Pulmonary artery endothelial cell (primary cell): ENCODE measurements at regions not wholly inside any gene's neighbourhood (a gene's known extent, or its start where the extent isn't known, plus 50 kb on each side); places are given as distances from the start of the nearest gene placed in this dataset.

Source experiments
- DNase-seq: peaks from one replicate; pipeline ENCODE4 v3.0.0-alpha.2; 2011; ENCODE audit warnings: low read depth, low spot score

DNA sequence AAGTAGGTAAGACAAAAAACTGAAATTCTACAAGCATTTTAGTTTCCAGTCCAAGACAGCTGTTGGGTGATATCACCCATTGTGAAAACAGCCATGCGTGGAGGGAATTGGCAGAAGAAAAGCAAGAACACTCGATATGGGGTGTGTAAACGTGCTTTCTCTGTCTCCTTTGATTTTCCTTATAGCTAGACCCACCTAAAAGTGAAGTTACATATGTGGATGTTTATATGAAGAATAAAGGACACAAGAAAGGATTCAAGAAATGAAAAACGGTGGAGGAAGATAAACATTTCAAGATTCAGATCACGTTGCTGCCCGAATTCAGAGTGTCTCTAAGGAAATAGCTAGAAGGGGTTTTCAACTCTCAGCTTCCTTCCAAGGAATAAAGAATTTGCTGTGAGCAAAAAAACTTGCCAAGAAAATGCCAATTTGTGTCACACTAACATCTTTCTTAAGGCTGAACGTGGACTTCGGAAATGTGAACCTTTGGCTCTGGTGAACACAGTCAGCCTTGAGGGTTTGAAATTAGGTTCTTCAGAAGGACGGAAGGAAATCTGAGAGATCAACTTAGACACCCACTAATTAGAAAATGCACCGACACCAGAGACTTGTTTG is 269.0 kb upstream of the ADAMTS9 start:
- no peak for DNase-seq

DNA sequence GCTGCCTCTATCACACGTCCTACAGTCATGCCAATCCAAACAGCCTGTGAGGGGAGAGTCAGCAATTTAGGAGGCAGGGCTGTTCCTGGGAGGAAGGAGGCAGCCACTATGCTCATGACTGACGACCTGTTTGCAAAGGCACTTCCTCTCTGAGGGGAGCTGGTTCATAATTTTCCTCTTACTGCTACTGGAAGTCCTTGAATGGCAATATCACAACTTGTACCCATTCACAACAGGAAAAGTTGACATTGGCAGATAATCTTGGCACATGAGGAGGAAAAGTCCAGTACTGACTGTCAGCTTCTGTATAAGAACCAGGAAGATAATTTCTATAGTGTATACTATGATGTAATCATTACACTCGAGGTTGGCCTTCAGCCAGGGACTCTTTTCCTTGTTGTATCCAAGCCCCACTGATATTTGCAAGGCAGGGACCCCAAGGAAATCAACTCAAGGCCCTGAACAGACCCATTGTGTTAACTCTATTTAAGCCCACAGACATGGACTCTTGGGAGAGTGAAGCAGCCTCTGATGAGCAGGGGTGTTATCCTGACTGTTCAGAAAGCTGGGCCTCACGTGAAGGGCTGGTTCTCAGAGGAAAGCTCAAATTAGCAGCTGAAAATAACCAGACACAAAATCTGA is 267.3 kb upstream of the ADAMTS9 start:
- peak; percentile 68 for DNase-seq

- DNase-seq = peak; percentile 69
These were observed 257.4 kb upstream of the ADAMTS9 start for GRCh38 chr3:64945171-64945729.

GRCh38 chr3:64943866-64944265 is 256.1 kb upstream of the ADAMTS9 start:
- DNase-seq = no peak

DNA sequence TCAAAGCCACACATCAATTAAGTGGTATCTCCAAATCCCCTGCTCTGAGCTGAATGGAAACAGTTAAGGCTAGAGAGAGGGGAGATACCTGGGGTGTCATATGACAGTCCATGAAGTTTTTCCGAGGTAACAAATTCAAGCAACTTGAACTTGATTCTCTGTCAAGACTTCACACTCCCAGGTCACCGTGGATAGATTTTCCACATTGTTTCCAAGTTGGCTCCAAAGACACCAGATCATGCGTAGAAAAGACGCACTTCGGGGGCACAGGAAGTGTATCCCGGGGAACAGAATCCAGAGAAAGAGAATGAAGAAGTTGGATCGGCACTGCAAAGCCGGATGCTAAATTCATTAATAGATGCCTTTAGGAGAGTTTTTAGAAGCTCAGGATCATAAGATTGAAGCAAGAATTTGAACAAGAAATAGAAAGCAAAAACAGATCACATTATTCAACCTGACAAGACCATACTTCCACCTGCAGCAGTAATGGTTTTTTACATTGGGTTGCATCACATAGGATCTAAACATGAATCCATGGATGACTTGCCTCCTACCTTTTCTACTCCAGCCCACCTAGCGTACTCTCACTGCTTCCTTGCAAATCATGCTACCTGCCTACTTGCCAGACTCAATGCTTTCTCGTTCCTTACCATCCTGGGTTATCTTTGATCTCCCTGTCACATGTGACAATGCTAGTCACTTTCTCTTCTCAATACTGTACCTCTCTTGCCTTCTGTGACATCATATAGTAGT is 253.0 kb upstream of the ADAMTS9 start:
- no peak for DNase-seq

DNA sequence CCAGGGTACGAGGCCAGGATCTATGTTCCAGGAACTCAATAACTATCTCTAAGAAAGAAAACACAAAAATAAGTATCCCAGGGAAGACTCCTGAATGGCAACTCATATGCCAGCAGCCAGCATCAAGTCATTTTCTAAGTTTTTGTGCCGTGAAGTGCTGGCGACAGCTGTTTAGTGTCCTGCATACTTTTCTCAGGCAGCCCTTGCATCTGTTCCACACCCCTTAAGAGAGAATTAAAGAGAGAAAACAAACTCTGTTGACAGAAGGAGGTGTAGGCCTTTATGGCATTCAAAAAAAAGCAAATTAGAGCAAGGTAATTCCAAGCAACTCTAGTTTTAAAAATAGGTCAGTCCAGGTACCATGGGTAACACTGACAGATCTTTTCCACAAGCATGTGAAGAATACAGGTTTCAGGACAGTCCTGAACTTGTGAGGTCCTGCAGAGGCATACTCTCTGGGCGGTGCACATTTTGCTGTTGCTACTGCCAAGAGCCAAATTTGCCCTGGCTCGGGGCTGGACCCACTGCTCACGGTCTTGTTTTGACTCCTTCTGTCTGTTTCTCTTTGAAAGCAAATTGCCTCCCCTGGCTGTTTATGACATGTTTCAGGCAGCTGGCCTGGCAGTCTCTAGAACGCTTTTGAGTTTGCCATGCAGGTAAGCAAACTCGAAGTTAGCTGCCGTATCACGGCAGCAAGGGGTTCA is 252.1 kb upstream of the ADAMTS9 start:
- DNase-seq = no peak

DNA sequence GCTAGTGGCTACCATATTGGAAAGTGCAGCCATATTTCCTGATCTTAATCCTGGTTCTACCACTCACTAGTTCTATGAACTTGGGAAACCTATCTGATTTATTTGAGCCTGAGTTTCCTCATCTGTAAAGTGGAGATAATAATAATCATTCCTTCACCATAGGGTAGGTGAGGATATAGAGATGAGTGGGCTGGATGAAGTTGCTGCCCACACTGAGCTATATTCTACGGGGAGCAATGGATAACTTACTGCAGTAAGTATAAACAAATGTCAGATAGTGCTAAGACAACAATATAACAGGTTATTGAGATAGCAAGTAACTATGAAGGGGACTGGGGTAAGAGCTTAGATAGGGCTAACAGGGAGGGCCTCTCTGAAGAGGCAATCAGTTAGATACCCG is 251.5 kb upstream of the ADAMTS9 start:
- DNase-seq = no peak

GRCh38 chr3:64936556-64936955 is 248.8 kb upstream of the ADAMTS9 start:
- no peak for DNase-seq

DNA sequence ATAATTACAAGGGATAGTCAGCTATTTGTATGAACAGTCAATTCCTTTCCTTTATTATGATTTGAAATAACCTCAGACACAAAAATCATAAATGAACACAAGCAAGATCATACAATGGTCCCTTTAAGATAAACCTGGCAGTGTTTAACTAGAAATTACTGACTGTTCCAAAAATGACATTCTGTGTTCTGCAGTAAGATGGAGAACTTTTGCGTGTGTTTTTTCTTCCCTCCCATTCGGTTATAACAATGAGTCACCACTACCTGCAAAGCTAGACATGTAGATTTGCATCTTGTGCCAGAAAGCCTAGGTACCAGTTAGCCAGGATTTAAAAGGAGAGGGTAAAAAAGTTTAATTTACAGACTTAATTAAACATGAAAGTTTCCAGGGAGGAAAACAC is 248.2 kb upstream of the ADAMTS9 start:
- DNase-seq = no peak

DNA sequence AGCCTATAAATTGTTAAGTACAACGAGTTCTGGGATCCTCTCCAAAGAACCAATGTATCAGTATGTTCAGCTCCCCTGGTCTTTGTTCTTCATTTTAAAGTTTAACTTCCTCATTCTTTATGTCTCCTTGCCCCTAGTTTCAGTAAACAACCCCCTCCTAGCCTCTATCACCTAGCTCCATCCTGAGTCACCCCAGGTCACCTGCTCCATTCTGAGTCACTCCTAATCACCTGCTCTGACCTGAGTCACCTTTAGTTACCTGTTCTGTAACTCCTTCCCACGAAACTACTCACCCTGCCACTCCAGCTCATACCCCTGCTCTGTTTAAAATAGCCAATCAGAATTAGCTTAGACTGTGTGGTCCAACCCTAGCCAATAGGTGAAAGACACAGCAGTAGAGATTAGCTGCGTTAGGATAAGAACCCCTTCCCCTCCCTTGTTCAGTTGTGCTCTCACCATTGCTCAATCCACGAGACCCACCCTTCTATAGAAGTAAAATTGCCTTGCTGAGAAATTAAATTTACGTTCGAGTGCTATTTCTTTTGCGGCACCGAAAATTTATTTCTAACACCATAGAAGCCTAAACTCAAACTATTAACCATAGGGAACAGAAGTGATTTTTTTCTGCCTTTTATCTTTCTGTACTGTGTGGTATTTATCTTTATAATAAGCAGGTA is 245.0 kb upstream of the ADAMTS9 start:
- DNase-seq = no peak

GRCh38 chr3:64932016-64932518 is 244.3 kb upstream of the ADAMTS9 start:
- no peak for DNase-seq

GRCh38 chr3:64930891-64931290 is 243.1 kb upstream of the ADAMTS9 start:
- no peak for DNase-seq

- DNase-seq = peak; percentile 66
These were observed 240.9 kb upstream of the ADAMTS9 start for GRCh38 chr3:64928683-64929082.

- no peak for DNase-seq
These were observed 239.9 kb upstream of the ADAMTS9 start for GRCh38 chr3:64927689-64928088.

- no peak for DNase-seq
These were observed 237.8 kb upstream of the ADAMTS9 start for GRCh38 chr3:64925575-64925974.

- DNase-seq = no peak
These were observed 237.2 kb upstream of the ADAMTS9 start for GRCh38 chr3:64924961-64925360.

DNA sequence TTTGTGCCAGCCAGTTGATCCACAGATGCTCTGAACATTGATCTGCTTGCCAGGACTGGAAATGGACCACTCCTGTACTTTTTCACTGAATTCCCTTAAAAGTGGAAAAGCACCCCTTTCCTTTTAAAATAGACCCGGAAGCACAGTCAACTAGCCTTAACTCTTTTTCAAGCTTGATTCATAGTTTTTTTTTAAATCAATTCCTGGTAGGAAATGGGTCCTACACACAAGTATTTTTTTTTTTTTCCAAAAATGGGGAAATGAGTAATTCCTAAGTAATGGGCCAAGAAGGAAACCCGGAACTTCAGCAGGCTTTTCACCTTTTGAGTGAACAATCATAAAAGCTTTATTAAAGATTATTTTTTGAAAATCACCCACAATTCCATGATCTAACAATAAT is 234.4 kb upstream of the ADAMTS9 start:
- DNase-seq = no peak

DNA sequence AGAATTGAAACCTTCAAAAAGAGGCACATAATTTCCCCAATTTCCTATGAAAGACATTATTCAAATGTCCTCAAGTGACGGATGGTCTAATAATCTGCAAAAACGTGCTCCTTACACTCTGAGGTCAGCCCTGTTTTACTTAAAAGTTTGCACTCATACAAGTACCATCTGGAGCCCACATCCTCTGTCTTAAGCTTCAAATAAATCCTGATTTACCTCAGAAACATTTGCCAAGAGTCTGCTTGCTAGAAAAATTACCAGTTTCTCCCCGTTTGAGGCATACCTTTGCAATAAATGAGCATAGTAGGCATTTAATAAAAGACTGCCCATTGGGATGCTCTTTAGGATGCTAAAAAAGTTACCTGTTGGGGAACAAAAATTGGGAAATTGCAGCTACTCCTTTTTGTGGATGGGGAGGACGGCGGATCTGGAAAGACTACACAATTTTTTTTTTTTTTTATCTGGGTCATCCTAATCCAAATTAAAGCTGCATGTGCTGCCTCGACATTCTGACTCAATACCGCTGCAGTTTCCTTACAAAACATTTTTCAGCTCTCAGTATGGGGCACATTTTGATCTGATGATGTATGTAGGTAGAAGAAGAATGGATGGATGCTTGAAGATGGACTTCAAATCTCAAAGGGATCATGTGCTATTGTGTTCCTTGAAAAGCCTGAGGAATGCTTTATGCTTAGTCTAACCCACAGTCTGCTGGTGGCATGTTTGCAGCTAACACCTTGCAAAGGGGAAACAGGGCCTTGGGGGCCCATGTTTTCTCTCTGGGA is 233.7 kb upstream of the ADAMTS9 start:
- no peak for DNase-seq

- DNase-seq = no peak
These were observed 232.1 kb upstream of the ADAMTS9 start for GRCh38 chr3:64919934-64920333.

DNA sequence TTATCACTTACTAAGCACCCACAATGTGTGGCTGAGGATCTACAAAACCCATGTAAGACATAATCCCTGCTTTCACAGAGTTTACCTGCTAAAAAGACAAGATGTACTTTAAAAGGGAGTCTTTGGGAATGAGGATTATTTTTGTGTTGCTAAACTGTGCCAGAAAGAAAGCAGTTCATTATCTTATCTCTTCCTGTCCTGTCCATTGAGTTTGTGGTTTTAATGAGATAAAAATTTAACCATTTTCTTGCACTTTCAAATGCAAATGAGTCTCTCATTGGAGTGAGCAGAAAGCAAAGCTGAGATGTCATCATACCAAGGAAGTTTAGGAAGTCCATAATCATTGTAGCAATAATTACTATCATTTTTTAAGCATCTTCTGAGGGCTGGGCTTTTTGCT is 231.2 kb upstream of the ADAMTS9 start:
- DNase-seq = no peak
